ENCODE measurements at regions not wholly inside any gene's neighbourhood (a gene's known extent, or its start where the extent isn't known, plus 50 kb on each side); places are given as distances from the start of the nearest gene placed in this dataset.

DNA sequence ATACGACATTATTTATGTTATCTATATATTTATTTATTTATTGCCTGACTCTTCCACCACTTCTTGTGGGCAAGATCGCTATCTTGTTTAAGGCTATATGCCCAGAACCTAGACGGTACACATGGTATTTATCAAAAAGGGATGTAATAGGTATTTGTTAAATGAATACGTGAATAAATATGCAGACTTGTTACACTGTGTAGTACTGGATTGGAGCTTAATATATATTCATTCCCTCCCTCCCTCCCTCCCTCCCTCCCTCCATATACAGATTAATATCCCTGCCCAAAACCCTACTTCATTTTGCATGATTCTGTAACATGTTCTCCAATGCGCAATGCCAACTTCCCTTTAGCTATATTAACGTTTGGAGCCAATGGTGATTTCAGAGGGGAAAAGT is 1273.7 kb upstream of the AUTS2 start:
- no peak overlapping the region for H3K27ac ChIP-seq (replicated peaks)
- H3K4me3 ChIP-seq, result no peak overlapping the region
- peaks cover 3% of the 10 kb centered on the region for H3K9me3 ChIP-seq (replicated peaks)
- H3K27me3 ChIP-seq (ENCODE audit: low read depth), result no peaks in the 10 kb centered on the region
- DNase-seq, result no peak
- H3K4me1 ChIP-seq, result peaks cover 22% of the 10 kb centered on the region
- TF ChIP-seq, protein P1, sequence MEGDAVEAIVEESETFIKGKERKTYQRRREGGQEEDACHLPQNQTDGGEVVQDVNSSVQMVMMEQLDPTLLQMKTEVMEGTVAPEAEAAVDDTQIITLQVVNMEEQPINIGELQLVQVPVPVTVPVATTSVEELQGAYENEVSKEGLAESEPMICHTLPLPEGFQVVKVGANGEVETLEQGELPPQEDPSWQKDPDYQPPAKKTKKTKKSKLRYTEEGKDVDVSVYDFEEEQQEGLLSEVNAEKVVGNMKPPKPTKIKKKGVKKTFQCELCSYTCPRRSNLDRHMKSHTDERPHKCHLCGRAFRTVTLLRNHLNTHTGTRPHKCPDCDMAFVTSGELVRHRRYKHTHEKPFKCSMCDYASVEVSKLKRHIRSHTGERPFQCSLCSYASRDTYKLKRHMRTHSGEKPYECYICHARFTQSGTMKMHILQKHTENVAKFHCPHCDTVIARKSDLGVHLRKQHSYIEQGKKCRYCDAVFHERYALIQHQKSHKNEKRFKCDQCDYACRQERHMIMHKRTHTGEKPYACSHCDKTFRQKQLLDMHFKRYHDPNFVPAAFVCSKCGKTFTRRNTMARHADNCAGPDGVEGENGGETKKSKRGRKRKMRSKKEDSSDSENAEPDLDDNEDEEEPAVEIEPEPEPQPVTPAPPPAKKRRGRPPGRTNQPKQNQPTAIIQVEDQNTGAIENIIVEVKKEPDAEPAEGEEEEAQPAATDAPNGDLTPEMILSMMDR (IDR thresholded peaks at IDR 0.05; ENCODE audit: borderline replicate concordance), result no peak
- intact Hi-C loops (cut with micrococcal nuclease), result no loop called here
- H3K36me3 ChIP-seq, result no peaks in the 10 kb centered on the region

DNA sequence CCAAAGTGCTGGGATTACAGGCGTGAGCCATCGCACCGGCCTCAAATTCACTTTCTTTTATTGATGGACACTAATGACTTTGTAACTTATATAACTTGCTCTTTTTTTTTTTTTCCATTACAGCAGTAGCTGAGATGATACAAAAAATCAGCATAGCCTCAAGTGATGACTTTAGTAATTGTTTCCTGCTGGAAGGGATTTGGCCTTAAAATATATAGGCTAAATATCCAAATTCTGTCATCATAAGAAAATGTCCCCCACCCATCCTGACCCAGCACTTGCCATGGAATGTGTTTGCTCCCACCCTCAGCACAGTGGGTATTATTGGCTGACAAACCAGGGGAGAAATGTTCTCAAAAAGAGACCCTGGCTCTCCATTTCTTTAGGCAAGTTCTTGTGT is 1264.1 kb upstream of the AUTS2 start:
- DNase-seq, result no peak
- TF ChIP-seq, protein P1 (IDR thresholded peaks at IDR 0.05; ENCODE audit: borderline replicate concordance), result no peak
- H3K9me3 ChIP-seq (replicated peaks), result peaks cover 40% of the 10 kb centered on the region
- H3K36me3 ChIP-seq, result no peaks in the 10 kb centered on the region
- H3K27ac ChIP-seq (replicated peaks), result no peak overlapping the region
- no peaks in the 10 kb centered on the region for H3K27me3 ChIP-seq (ENCODE audit: low read depth)
- H3K4me1 ChIP-seq, result peaks cover 6% of the 10 kb centered on the region
- no peak overlapping the region for H3K4me3 ChIP-seq
- intact Hi-C loops (cut with micrococcal nuclease), result no loop called here

DNA sequence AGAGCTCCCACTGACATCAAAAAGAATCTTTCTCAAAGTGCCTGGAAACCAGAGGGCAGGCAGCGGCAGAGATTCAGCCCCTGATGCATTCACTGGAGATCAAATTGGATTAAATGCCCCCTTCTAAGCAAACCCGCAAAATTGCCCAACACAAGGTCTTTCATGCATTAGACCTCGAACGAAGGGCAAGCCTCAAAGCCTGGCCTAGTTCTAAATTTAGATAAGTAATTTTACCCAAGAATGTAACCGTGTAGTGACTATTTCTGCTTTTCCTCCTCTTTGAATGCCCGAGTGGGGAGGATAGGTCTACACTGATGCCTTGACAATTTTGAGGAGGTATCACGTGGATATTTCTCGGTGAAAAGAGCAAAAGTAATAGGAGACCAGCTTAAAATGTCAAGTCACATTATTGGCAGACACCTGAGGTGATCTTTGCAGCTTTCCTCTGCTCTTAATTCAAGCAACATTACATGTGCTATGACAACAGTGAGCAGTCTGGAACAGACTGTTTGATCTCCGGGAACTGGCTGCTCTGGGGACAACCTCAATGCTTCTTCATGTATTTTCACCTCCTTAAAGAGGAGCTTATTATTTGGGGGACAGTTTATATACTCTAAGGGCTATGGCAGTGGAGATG is 1263.5 kb upstream of the AUTS2 start:
- intact Hi-C loops (cut with micrococcal nuclease), result no loop called here
- TF ChIP-seq, protein P1 (IDR thresholded peaks at IDR 0.05; ENCODE audit: borderline replicate concordance), result no peak
- peaks cover 6% of the 10 kb centered on the region for H3K4me1 ChIP-seq
- H3K4me3 ChIP-seq, result no peak overlapping the region
- H3K27ac ChIP-seq (replicated peaks), result no peak overlapping the region
- peaks cover 36% of the 10 kb centered on the region for H3K9me3 ChIP-seq (replicated peaks)
- no peak for DNase-seq
- no peaks in the 10 kb centered on the region for H3K27me3 ChIP-seq (ENCODE audit: low read depth)
- no peaks in the 10 kb centered on the region for H3K36me3 ChIP-seq

DNA sequence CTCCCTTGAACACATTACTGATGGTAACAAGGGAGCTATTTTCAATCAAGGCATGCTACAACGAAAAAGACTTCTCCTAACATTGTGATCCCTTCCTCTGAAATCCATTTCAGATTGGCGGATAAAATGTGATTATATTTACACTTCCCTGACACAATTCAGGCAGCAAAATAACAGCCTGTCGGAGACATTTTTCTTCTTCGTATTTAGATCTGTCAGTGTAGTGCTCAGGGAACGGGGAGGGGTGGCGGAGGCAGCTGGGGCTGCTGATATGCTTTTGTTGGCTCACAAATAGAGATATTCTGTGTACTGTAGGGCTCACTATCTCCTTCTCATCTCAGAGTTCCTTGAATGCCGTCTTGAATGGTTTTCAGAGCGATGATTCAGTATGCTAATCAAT is 1261.7 kb upstream of the AUTS2 start:
- Histone ChIP-seq H3K4me1 (peaks cover 6% of the 10 kb centered on the region), H3K4me3 (no peak overlapping the region), H3K36me3 (no peaks in the 10 kb centered on the region), H3K27me3 (ENCODE audit: low read depth) (no peaks in the 10 kb centered on the region), H3K27ac (replicated peaks) (no peak overlapping the region), H3K9me3 (replicated peaks) (peaks cover 30% of the 10 kb centered on the region)
- DNase-seq, result no peak
- intact Hi-C loops (cut with micrococcal nuclease), result no loop called here
- TF ChIP-seq, protein P1 (IDR thresholded peaks at IDR 0.05; ENCODE audit: borderline replicate concordance), result no peak

DNA sequence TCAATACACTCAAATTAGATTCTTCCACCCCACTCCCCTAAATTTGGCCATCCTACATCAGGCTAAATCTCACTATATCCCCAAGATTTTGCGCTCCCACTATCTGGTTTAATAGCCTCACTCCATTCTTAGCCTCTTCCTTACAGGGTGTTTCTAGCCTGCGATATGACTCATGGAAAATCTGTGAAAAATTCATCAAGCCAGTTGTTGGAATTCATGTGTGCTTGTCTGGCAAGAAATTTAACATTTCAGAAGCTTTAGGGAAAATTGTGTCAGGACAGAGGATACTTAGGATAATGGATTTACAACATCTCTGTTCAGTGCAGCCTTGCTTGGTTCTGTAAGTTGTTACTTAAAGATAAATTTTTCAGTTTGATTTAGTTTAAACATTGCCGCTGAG is 1249.9 kb upstream of the AUTS2 start:
- intact Hi-C loops (cut with micrococcal nuclease), result no loop called here
- TF ChIP-seq, protein P1 (IDR thresholded peaks at IDR 0.05; ENCODE audit: borderline replicate concordance), result no peak
- H3K27me3 ChIP-seq (ENCODE audit: low read depth), result no peaks in the 10 kb centered on the region
- no peak for DNase-seq
- H3K4me3 ChIP-seq, result no peak overlapping the region
- H3K36me3 ChIP-seq, result no peaks in the 10 kb centered on the region
- H3K27ac ChIP-seq (replicated peaks), result no peak overlapping the region
- H3K9me3 ChIP-seq (replicated peaks), result peaks cover 12% of the 10 kb centered on the region
- no peaks in the 10 kb centered on the region for H3K4me1 ChIP-seq
